Panc1 (cell line): ENCODE measurements at regions not wholly inside any gene's neighbourhood (a gene's known extent, or its start where the extent isn't known, plus 50 kb on each side); places are given as distances from the start of the nearest gene placed in this dataset.

Experiments used
- CTCF ChIP-seq: fragments of 450-650 bp; IDR thresholded peaks from 2 replicates; pipeline ENCODE4 v1.5.1; 2017; ENCODE audit warnings: mild to moderate bottlenecking
- POLR2AphosphoS5 ChIP-seq: IDR thresholded peaks from 2 replicates; pipeline ENCODE4 v1.6.1; 2012; ENCODE audit warnings: mild to moderate bottlenecking, low read depth, low read length, moderate library complexity

GRCh38 chr6:79821859-79822258, 125.5 kb downstream of the ELOVL4 start:
- TF ChIP-seq POLR2AphosphoS5: no peak
- no peak for TF ChIP-seq CTCF
